ENCODE measurements at regions not wholly inside any gene's neighbourhood (a gene's known extent, or its start where the extent isn't known, plus 50 kb on each side); places are given as distances from the start of the nearest gene placed in this dataset.

DNA sequence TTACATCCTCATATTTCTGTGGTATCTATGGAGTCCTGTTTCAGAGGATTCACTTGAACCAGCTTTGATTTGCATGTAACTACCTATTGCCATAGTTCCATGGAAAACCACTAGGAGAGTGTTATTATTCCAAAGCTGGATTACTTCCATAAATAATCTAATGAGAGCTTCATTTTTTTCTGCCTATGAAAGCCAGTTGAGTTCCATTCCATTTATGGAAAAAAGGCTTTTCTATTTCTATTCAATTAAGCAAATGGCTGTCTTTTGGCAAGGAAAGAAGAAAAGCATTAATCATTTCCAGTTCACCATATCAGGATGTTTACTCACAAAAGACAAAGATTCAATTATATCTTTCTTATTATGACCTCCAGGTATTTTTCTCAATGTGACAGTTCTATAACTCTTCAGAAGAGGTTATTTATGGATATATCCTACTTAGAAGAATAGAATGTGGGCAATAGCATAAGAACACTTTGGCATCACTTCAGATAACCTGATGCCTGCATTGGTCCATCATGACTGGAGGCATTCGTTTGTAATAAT, 259.9 kb upstream of the ZPLD1 start:
- H3K4me3 ChIP-seq (ENCODE audit: low read depth, low read length): no peak overlapping the region
- TF ChIP-seq, protein P1, sequence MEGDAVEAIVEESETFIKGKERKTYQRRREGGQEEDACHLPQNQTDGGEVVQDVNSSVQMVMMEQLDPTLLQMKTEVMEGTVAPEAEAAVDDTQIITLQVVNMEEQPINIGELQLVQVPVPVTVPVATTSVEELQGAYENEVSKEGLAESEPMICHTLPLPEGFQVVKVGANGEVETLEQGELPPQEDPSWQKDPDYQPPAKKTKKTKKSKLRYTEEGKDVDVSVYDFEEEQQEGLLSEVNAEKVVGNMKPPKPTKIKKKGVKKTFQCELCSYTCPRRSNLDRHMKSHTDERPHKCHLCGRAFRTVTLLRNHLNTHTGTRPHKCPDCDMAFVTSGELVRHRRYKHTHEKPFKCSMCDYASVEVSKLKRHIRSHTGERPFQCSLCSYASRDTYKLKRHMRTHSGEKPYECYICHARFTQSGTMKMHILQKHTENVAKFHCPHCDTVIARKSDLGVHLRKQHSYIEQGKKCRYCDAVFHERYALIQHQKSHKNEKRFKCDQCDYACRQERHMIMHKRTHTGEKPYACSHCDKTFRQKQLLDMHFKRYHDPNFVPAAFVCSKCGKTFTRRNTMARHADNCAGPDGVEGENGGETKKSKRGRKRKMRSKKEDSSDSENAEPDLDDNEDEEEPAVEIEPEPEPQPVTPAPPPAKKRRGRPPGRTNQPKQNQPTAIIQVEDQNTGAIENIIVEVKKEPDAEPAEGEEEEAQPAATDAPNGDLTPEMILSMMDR (IDR thresholded peaks at IDR 0.05; ENCODE audit: control insufficient read depth, extremely low read depth, insufficient read depth): no peak
- DNase-seq (ENCODE audit: low read depth): no peak

- no peak overlapping the region for H3K4me3 ChIP-seq (ENCODE audit: low read depth, low read length)
- no peak for DNase-seq (ENCODE audit: low read depth)
- TF ChIP-seq, protein P1 (IDR thresholded peaks at IDR 0.05; ENCODE audit: control insufficient read depth, extremely low read depth, insufficient read depth): no peak
Observed at GRCh38 chr3:102176333-102177050, 258.3 kb upstream of the ZPLD1 start.

DNA sequence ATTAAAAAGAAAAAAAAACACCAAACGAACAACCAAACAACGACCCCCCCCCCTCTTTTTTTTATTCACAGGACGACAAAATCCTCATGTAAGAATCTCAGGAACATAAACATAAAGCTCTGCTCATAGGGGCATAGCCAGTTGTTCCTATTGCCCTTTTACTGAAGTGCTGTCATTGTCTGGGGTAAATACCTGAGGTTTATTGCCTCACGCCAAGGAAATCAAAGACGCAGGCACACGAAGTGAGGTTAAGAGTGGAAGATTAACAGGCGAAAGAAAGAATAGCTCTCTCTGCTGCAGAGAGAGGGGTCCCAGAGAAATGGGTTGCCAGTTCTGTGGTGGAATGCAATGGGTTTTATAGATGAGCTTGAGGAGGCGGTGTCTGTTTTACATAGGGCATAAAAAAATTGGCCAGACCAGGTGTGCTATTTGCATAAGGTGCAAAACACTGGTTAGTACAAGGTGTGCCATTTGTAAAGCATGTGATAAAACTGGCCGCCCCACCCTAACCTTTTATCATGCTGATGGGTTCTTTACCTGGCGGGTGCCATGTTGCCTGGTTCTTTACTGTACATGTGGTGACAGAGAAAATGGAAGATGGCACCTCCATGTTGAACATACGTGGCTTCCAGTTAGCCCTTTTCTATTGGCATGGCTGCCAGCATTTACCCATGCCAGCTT, 257.6 kb upstream of the ZPLD1 start:
- H3K4me3 ChIP-seq (ENCODE audit: low read depth, low read length): no peak overlapping the region
- no peak for DNase-seq (ENCODE audit: low read depth)
- TF ChIP-seq, protein P1 (IDR thresholded peaks at IDR 0.05; ENCODE audit: control insufficient read depth, extremely low read depth, insufficient read depth): no peak

DNA sequence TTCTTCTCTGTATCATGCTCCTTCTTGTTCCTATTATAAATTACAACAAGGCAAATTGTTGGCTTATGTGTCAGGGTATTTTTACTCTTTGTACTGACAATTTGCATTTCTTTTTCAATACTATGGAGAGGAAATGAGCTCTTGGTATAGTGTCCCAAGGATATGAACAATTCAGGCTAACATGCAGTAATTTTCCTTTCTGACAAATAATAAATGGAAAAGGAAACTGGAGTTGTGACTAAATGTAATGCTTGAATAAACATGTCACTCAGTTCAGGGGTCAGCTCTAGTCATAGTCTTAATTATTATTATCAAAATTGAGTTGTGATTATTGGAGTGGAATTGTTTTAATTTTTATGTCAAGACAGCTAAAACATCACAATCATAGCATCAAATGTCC, 256.0 kb upstream of the ZPLD1 start:
- no peak overlapping the region for H3K4me3 ChIP-seq (ENCODE audit: low read depth, low read length)
- DNase-seq (ENCODE audit: low read depth): no peak

DNA sequence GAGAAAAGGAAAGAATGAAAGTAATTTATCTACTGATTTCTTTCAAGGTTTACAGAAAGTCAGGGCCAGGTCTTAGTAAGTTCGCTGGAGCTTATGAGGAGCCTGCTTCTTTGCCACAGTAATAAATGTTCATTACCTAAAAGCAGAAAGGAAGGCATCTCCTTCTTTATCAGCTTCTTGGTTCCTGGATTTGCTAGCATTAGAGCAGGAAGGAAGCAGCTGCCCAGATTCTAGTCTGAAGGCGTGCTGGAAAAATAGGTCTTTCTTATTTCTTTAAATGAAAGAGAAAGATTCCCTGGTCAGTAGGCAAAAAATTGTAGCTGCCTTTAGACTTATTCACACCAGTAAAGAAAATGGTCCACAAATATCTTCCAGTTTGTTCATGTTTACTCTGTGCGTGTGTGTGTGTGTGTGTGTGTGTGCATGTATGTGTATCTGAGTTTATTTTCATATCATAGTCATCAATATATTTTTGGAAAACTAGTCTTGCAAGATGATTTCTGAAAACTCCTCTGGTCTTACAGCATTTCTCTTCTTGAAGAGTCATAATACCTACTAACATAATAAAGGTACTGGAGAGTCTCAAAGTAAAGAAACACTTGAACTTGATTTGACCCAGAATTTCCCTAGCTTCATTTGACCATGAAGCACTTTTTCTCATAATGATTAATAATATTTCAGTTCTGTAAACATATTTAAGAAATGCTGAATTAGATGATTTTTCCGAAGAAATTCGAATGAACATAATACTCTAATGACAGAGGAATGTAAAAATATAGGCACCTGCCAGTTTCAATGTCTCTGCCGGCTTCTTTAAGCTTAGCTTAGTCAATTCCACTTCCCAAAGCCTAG, 255.3 kb upstream of the ZPLD1 start:
- TF ChIP-seq, protein P1 (IDR thresholded peaks at IDR 0.05; ENCODE audit: control insufficient read depth, extremely low read depth, insufficient read depth): no peak
- H3K4me3 ChIP-seq (ENCODE audit: low read depth, low read length): no peak overlapping the region
- DNase-seq (ENCODE audit: low read depth): no peak

More for the DNA sequence above, 256.0 kb upstream of the ZPLD1 start:
- TF ChIP-seq, protein P1 (IDR thresholded peaks at IDR 0.05; ENCODE audit: control insufficient read depth, extremely low read depth, insufficient read depth): no peak

DNA sequence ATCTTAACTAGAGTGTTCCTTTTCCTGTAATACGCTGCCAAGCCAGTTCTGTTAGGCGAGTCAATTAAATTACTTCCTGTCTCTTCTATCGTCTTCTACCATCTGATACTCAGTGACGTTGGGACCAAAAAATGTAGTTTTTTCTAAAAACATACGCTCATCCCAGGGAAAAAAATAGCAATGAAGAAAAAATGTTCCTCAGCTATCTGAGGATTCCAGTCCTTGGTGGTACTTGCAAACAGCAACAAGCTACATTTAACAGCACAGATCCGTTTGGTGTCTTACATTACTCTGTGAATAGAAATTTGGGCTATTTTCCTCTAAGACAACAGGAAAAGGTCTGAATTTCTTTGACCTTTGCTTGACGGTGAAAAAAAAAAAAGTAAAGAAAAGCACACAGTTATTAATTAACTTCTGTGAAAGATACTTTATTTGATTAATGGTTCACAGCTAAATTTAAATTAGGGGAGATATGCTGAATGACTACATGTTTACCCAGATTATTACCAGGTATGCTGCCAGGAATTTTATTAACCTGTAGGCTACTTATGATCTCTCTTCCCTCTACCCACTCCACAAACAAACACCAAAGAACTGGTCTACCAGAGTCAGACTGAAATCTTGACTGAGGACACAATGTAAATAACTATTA, 254.4 kb upstream of the ZPLD1 start:
- peak; percentile 81 for DNase-seq (ENCODE audit: low read depth)
- TF ChIP-seq, protein P1 (IDR thresholded peaks at IDR 0.05; ENCODE audit: control insufficient read depth, extremely low read depth, insufficient read depth): no peak
- H3K4me3 ChIP-seq (ENCODE audit: low read depth, low read length): no peak overlapping the region
